SU-DHL-6 (cell line): ENCODE measurements at regions not wholly inside any gene's neighbourhood (a gene's known extent, or its start where the extent isn't known, plus 50 kb on each side); places are given as distances from the start of the nearest gene placed in this dataset.

Experiments used
- H2AFZ ChIP-seq: fragments of 200-600 bp; sonication (generic); 2 replicates; pipeline ENCODE4 v1.6.1; 2014; ENCODE audit warnings: low read depth, mild to moderate bottlenecking, moderate library complexity, mixed read lengths, antibody characterized with exemption, low read length; ENCODE audit not compliant: severe bottlenecking
- H3F3A ChIP-seq: fragments of 200-600 bp; shearing (Covaris generic); 2 replicates; pipeline ENCODE4 v1.6.0; 2016; ENCODE audit warnings: antibody characterized with exemption, mild to moderate bottlenecking; ENCODE audit not compliant: insufficient read depth
- H3K27ac ChIP-seq: fragments of 200-600 bp; sonication (generic); 2 replicates; pipeline ENCODE4 v1.5.1; 2016; ENCODE audit warnings: low read depth, mild to moderate bottlenecking, low read length, moderate library complexity, mixed read lengths
- H3K27me3 ChIP-seq: fragments of 200-600 bp; sonication (generic), shearing (Covaris generic); 2 replicates; pipeline ENCODE4 v1.6.0; 2014; ENCODE audit warnings: mild to moderate bottlenecking, low read length
- H3K36me3 ChIP-seq: fragments of 200-600 bp; sonication (generic); 2 replicates; pipeline ENCODE4 v1.6.1; 2014; ENCODE audit warnings: mild to moderate bottlenecking, low read length, mixed read lengths
- H3K4me2 ChIP-seq: fragments of 300-600, 200-600 bp; shearing (Covaris generic), sonication (generic); 2 replicates; pipeline ENCODE4 v1.6.0; 2014; ENCODE audit warnings: low read length, low read depth, mild to moderate bottlenecking; ENCODE audit not compliant: poor library complexity, severe bottlenecking
- H3K4me3 ChIP-seq: fragments of 200-600 bp; sonication (generic); 2 replicates; pipeline ENCODE4 v1.5.1; 2014; ENCODE audit warnings: antibody characterized with exemption, low read length, mild to moderate bottlenecking, mixed read lengths; ENCODE audit not compliant: insufficient read depth, poor library complexity, severe bottlenecking
- H3K79me2 ChIP-seq: fragments of 200-600 bp; sonication (generic); 2 replicates; pipeline ENCODE4 v1.6.1; 2014; ENCODE audit warnings: mild to moderate bottlenecking, low read length, moderate library complexity; ENCODE audit not compliant: insufficient read depth
- H3K9ac ChIP-seq: fragments of 200-600 bp; sonication (generic); 2 replicates; pipeline ENCODE4 v1.7.0; 2014; ENCODE audit warnings: mild to moderate bottlenecking, low read length
- H3K9me2 ChIP-seq: fragments of 200-600 bp; sonication (generic); replicated peaks from 2 replicates; pipeline ENCODE4 v1.6.1; 2014; ENCODE audit warnings: low read length; ENCODE audit not compliant: insufficient read depth
- H3K9me3 ChIP-seq: fragments of 200-600 bp; sonication (generic); 2 replicates; pipeline ENCODE4 v1.6.1; 2014; ENCODE audit warnings: low read length, mixed read lengths; ENCODE audit not compliant: insufficient read depth
- H4K20me1 ChIP-seq: fragments of 200-600 bp; sonication (generic); 2 replicates; pipeline ENCODE4 v1.6.1; 2014; ENCODE audit warnings: low read depth, mild to moderate bottlenecking, antibody characterized with exemption, low read length, moderate library complexity, mixed read lengths
- EZH2phosphoT487 ChIP-seq: fragments of 200-600 bp; sonication (generic), shearing (Covaris generic); conservative IDR thresholded peaks from 2 replicates; pipeline ENCODE4 v1.6.1; 2018; ENCODE audit warnings: mild to moderate bottlenecking, antibody characterized with exemption, low read length, moderate library complexity, mixed read lengths
- TF ChIP-seq, protein P1 (sequence below): fragments of 200-600 bp; sonication (generic); IDR thresholded peaks from one replicate; pipeline ENCODE4 v1.5.1; 2017; ENCODE audit warnings: antibody characterized with exemption, mild to moderate bottlenecking, low read length, moderate library complexity; ENCODE audit not compliant: insufficient read depth, poor library complexity, severe bottlenecking

DNA sequence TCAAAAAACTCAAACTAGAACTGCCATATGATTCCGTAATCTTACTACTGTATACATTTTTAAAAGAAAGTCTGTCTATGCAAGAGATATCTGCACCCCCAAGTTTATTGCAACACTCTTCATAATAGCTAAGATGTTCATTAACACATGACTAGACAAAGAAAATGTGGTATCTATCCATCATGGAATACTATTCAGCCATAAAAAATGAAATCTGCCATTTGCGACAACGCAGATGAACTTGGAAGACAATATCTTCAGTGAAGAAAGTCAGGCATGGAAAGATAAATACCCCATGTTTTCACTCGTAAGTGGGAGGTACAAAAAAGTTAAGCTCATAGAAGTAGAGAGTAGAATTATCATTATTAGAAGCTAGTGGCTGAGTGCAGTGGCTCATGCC, 87.3 kb upstream of the DHRSX start:
- no peak overlapping the region for H3K4me2 ChIP-seq

DNA sequence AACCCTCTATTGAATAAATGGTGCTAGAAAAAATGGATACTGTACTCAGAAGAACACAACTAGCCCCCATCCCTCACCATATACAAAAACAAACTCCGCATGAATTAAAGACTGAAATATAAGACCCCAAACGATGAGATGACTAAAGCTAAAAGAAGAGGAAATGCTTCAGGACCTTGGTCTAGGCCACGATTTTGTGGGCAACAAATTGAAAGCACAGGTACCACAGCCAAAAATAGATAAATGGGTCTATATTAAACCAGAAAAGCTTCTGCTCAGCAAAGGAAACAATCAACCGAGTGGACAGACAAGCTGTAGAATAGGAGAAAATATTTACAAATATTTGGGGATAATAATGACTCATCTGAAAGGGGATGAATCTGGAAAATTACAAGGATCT, 86.4 kb upstream of the DHRSX start:
- Histone ChIP-seq H3F3A (no peaks in the 10 kb centered on the region), H2AFZ (no peak overlapping the region), H3K9me2 (no peaks in the 10 kb centered on the region), H4K20me1 (no peaks in the 10 kb centered on the region), H3K27ac (no peak overlapping the region), H3K9me3 (no peaks in the 10 kb centered on the region), H3K36me3 (no peaks in the 10 kb centered on the region), H3K9ac (no peak overlapping the region), H3K27me3 (no peaks in the 10 kb centered on the region), H3K4me3 (no peak overlapping the region), H3K4me2 (no peak overlapping the region), H3K79me2 (no peaks in the 10 kb centered on the region)
- TF ChIP-seq, protein P1, sequence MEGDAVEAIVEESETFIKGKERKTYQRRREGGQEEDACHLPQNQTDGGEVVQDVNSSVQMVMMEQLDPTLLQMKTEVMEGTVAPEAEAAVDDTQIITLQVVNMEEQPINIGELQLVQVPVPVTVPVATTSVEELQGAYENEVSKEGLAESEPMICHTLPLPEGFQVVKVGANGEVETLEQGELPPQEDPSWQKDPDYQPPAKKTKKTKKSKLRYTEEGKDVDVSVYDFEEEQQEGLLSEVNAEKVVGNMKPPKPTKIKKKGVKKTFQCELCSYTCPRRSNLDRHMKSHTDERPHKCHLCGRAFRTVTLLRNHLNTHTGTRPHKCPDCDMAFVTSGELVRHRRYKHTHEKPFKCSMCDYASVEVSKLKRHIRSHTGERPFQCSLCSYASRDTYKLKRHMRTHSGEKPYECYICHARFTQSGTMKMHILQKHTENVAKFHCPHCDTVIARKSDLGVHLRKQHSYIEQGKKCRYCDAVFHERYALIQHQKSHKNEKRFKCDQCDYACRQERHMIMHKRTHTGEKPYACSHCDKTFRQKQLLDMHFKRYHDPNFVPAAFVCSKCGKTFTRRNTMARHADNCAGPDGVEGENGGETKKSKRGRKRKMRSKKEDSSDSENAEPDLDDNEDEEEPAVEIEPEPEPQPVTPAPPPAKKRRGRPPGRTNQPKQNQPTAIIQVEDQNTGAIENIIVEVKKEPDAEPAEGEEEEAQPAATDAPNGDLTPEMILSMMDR, result no peak
- no peak for TF ChIP-seq EZH2phosphoT487

More for the DNA sequence above, 87.3 kb upstream of the DHRSX start:
- H4K20me1 ChIP-seq, result no peaks in the 10 kb centered on the region
- no peaks in the 10 kb centered on the region for H3K36me3 ChIP-seq
- no peaks in the 10 kb centered on the region for H3K9me2 ChIP-seq
- no peaks in the 10 kb centered on the region for H3K79me2 ChIP-seq
- H2AFZ ChIP-seq, result no peak overlapping the region
- H3K27me3 ChIP-seq, result no peaks in the 10 kb centered on the region
- no peak overlapping the region for H3K9ac ChIP-seq
- H3K27ac ChIP-seq, result no peak overlapping the region
- no peaks in the 10 kb centered on the region for H3K9me3 ChIP-seq
- no peak overlapping the region for H3K4me3 ChIP-seq
- H3F3A ChIP-seq, result no peaks in the 10 kb centered on the region
- TF ChIP-seq EZH2phosphoT487, result no peak
- TF ChIP-seq, protein P1, result no peak

DNA sequence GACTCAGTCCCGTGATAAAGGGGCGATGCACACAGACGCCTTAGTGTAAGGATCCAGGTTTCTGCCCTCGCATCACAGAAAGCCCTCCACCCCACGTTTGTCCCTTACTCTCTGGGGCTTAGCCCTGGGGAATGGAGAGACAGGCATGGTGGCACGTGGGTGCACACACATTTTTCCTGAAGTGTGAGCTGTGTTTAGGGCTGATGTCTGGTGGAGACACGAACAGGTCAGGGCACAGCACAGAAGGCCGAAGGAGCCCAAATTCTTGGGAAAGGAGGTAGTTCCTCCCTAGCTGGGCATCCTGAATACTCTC, 84.3 kb upstream of the DHRSX start:
- no peak overlapping the region for H2AFZ ChIP-seq
- no peak overlapping the region for H3K27ac ChIP-seq
- no peaks in the 10 kb centered on the region for H3K9me2 ChIP-seq
- TF ChIP-seq, protein P1, result no peak
- TF ChIP-seq EZH2phosphoT487, result no peak
- H3K4me2 ChIP-seq, result no peak overlapping the region
- no peaks in the 10 kb centered on the region for H4K20me1 ChIP-seq
- H3K9ac ChIP-seq, result no peak overlapping the region
- H3K36me3 ChIP-seq, result no peaks in the 10 kb centered on the region
- H3K9me3 ChIP-seq, result no peaks in the 10 kb centered on the region
- H3F3A ChIP-seq, result no peaks in the 10 kb centered on the region
- no peak overlapping the region for H3K4me3 ChIP-seq
- H3K79me2 ChIP-seq, result no peaks in the 10 kb centered on the region
- H3K27me3 ChIP-seq, result no peaks in the 10 kb centered on the region
